Astrocyte (in vitro differentiated cells and primary cell): ENCODE measurements at regions not wholly inside any gene's neighbourhood (a gene's known extent, or its start where the extent isn't known, plus 50 kb on each side); places are given as distances from the start of the nearest gene placed in this dataset.

Experiments
- CTCF ChIP-seq: IDR thresholded peaks from 2 replicates; pipeline ENCODE4 v1.5.1; 2011; ENCODE audit warnings: low read depth, mild to moderate bottlenecking, inconsistent platforms, low read length, moderate library complexity; ENCODE audit not compliant: insufficient read depth
- EZH2 ChIP-seq: IDR thresholded peaks from 2 replicates; pipeline ENCODE4 v1.6.1; 2012; ENCODE audit warnings: mild to moderate bottlenecking, low read length, inconsistent platforms; ENCODE audit not compliant: insufficient read depth

- TF ChIP-seq CTCF (no peak), EZH2 (no peak)
These were observed 84.4 kb downstream of the ADRB2 start for GRCh38 chr5:148910686-148911361.
